B cell (primary cell): ENCODE measurements at regions not wholly inside any gene's neighbourhood (a gene's known extent, or its start where the extent isn't known, plus 50 kb on each side); places are given as distances from the start of the nearest gene placed in this dataset.

Experiments
- ATAC-seq: fragments of 200-7000 bp; cut with Tn5 transposase; one replicate; pipeline ENCODE4 v1.10.0; 2021; ENCODE audit warnings: low read depth, mild to moderate bottlenecking, moderate number of reproducible peaks, moderate library complexity
- CTCF ChIA-PET: fragments of 350-600 bp; sonication (Branson Sonifier 250); formaldehyde crosslinking; loops from one replicate; lab custom pipeline; 2021; ENCODE audit warnings: antibody characterized with exemption, inconsistent platforms; lab: Charles Lee
- POLR2A ChIA-PET: fragments of 350-600 bp; sonication (Branson Sonifier 250); formaldehyde crosslinking; loops from one replicate; lab custom pipeline; 2021; ENCODE audit warnings: antibody characterized with exemption; lab: Charles Lee
- DNase-seq: peaks from one replicate; pipeline ENCODE4 v3.0.0; 2013
- H2AFZ ChIP-seq: 2 replicates; pipeline ENCODE4 v1.6.1; 2012; ENCODE audit warnings: mild to moderate bottlenecking, low read depth, low read length; ENCODE audit not compliant: insufficient read depth, poor library complexity, severe bottlenecking
- H3K27ac ChIP-seq, 2 donors: 1 replicate in 1 of 2; 2 replicates in 1 of 2; pipeline ENCODE4 v1.5.1; 2012 to 2013; ENCODE audit warnings: low read length in 2 of 2, mild to moderate bottlenecking in 2 of 2, moderate library complexity in 1 of 2
- H3K27me3 ChIP-seq, 4 experiments: fragments of 200-600 bp in 1 of 4; sonication (generic) in 1 of 4; replicated peaks in 1 of 4; 1 replicate in 2 of 4; 2 replicates in 2 of 4; pipeline versions ENCODE4 v1.6.1 to v1.7.0; 2013 to 2016; ENCODE audit warnings: low read length in 3 of 4, mild to moderate bottlenecking in 2 of 4, mixed read lengths in 1 of 4, moderate library complexity in 1 of 4; ENCODE audit not compliant: insufficient read depth in 4 of 4, control insufficient read depth in 3 of 4; ENCODE audit errors: control extremely low read depth in 1 of 4
- H3K36me3 ChIP-seq, 2 experiments: replicated peaks in 1 of 2; 1 replicate in 1 of 2; 2 replicates in 1 of 2; pipeline versions ENCODE4 v1.6.1 to v1.7.1; 2013; ENCODE audit warnings: low read length in 1 of 2; ENCODE audit not compliant: insufficient read depth in 2 of 2, control insufficient read depth in 1 of 2; ENCODE audit errors: control extremely low read depth in 1 of 2, extremely low read depth in 1 of 2
- H3K4me1 ChIP-seq, 2 donors: fragments of 200-600 bp in 1 of 2; sonication (generic) in 1 of 2; 1 replicate in 1 of 2; 2 replicates in 1 of 2; pipeline versions ENCODE4 v1.5.1 to v1.6.1; 2013 to 2017; ENCODE audit warnings: low read length in 2 of 2; ENCODE audit not compliant: control insufficient read depth in 2 of 2, insufficient read depth in 2 of 2
- H3K4me2 ChIP-seq: replicated peaks from 2 replicates; pipeline ENCODE3; 2012; ENCODE audit warnings: mild to moderate bottlenecking, low read depth, low read length; ENCODE audit not compliant: poor library complexity, severe bottlenecking
- H3K4me3 ChIP-seq, 5 experiments: fragments of 200-600 bp in 1 of 5; sonication (generic) in 1 of 5; 1 replicate in 3 of 5; 2 replicates in 2 of 5; pipeline versions ENCODE4 v1.5.1 to v1.7.0; 2011 to 2016; ENCODE audit warnings: low read length in 4 of 5, mild to moderate bottlenecking in 4 of 5, low read depth in 2 of 5, control low read depth in 1 of 5, moderate library complexity in 1 of 5; ENCODE audit not compliant: insufficient read depth in 1 of 5; ENCODE audit errors: control extremely low read depth in 1 of 5, extremely low read depth in 1 of 5
- H3K79me2 ChIP-seq: fragments of 200-600 bp; sonication (generic); one replicate; pipeline ENCODE4 v1.6.0; 2016; ENCODE audit warnings: low read length; ENCODE audit not compliant: control insufficient read depth, insufficient read depth
- H3K9ac ChIP-seq: fragments of 200-600 bp; sonication (generic); 2 replicates; pipeline ENCODE4 v1.6.1; 2017; ENCODE audit warnings: mild to moderate bottlenecking, low read length, moderate library complexity
- H3K9me3 ChIP-seq, 3 donors: one replicate each; pipeline versions ENCODE4 v1.6.1 to v1.7.1; 2013; ENCODE audit warnings: low read length in 2 of 3; ENCODE audit not compliant: control insufficient read depth in 2 of 3, insufficient read depth in 1 of 3; ENCODE audit errors: control extremely low read depth in 1 of 3
- H4K20me1 ChIP-seq: 2 replicates; pipeline ENCODE4 v1.6.0; 2012; ENCODE audit warnings: mild to moderate bottlenecking, low read length; ENCODE audit not compliant: insufficient read depth, control insufficient read depth, poor library complexity, severe bottlenecking
- H3K27ac Mint-ChIP-seq: one replicate; pipeline ENCODE4 v1.8.0; 2021; ENCODE audit warnings: mixed read lengths
- H3K27me3 Mint-ChIP-seq: one replicate; pipeline ENCODE4 v1.8.0; 2021; ENCODE audit warnings: mixed read lengths
- H3K4me1 Mint-ChIP-seq: one replicate; pipeline ENCODE4 v1.8.0; 2021; ENCODE audit warnings: mixed read lengths
- H3K4me3 Mint-ChIP-seq: one replicate; pipeline ENCODE4 v1.8.0; 2021; ENCODE audit warnings: mixed read lengths
- H3K9me3 Mint-ChIP-seq: one replicate; pipeline ENCODE4 v1.8.0; 2022; ENCODE audit warnings: mixed read lengths; ENCODE audit not compliant: insufficient read depth
- CTCF ChIP-seq: fragments of 200-600 bp; IDR thresholded peaks from one replicate; pipeline ENCODE4 v1.8.0; 2022; ENCODE audit warnings: antibody characterized with exemption, mild to moderate bottlenecking
- EZH2 ChIP-seq: IDR thresholded peaks from 2 replicates; pipeline ENCODE4 v1.6.1; 2012; ENCODE audit warnings: borderline replicate concordance, low read depth, mild to moderate bottlenecking, moderate library complexity, low read length; ENCODE audit not compliant: insufficient read depth, poor library complexity, severe bottlenecking
- WGBS: methylation state at CpG from one replicate; pipeline ENCODE4 v1.1.5; 2013; ENCODE audit warnings: missing lambda C conversion rate; ENCODE audit not compliant: insufficient coverage; 5-methylcytosine and 5-hydroxymethylcytosine counted together
- intact Hi-C: fragments of 100-400 bp; cut with micrococcal nuclease; formaldehyde crosslinking; loops from one replicate; pipeline ENCODE4 v1.10.0; 2022

- DNase-seq (no peak), ATAC-seq (no peak)
- Histone ChIP-seq H3K79me2 (no peaks in the 10 kb centered on the region), H3K36me3 (no peaks in the 10 kb centered on the region), H3K4me1 (no peaks in the 10 kb centered on the region), H4K20me1 (no peaks in the 10 kb centered on the region), H3K27ac (no peak overlapping the region), H3K4me3 (no peak overlapping the region), H3K27me3 (no peaks in the 10 kb centered on the region), H3K9ac (no peak overlapping the region), H3K9me3 (no peaks in the 10 kb centered on the region), H3K4me2 (no peak overlapping the region), H2AFZ (no peak overlapping the region)
- Mint-ChIP-seq H3K4me3 (no peak overlapping the region), H3K27ac (no peak overlapping the region), H3K27me3 (peaks cover 3% of the 10 kb centered on the region), H3K9me3 (peaks cover 3% of the 10 kb centered on the region), H3K4me1 (no peaks in the 10 kb centered on the region)
- no peak for TF ChIP-seq CTCF
- no peak for TF ChIP-seq EZH2
- POLR2A ChIA-PET, result no interaction called here
- WGBS, result 91% methylated on average over 11 of the region's 12 CpGs
- intact Hi-C loops, result no loop called here
- CTCF ChIA-PET, result no interaction called here
These were observed 111.9 kb downstream of the ZBTB18 start for GRCh38 chr1:244162786-244163530.

DNA sequence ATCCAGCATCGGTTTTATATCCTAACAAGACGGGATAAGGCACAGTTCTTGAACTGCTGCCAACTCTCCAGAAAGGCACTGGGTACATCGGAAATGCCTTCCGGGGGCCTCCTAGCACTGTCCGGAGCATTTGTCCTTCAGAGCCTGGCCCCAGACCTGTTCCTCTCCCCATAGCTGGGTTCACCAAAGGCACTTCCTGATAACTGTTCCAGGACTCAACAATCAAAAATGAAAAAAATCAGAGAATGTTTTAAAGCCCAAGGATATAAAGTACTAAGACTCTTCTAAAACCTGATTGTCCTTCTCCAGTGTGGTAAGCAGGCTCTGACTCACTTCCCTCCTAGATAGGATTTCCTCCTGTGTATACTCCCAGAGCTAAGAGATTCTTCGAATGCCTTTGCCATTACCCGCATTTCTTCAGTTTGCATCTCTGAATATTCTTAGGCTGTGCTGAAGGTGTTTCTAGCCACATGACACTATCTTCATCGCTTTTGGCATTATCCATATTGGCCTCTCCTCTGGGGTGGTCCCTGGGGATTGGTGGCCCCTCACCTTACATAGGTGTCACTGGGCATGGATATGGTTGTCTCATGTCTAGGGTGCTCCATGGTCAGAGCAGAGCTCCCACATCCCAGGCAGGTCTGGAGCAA lies 112.9 kb downstream of the ZBTB18 start:
- Mint-ChIP-seq H3K27me3 (peaks cover 3% of the 10 kb centered on the region), H3K27ac (no peak overlapping the region), H3K4me3 (no peak overlapping the region), H3K9me3 (peaks cover 3% of the 10 kb centered on the region), H3K4me1 (no peaks in the 10 kb centered on the region)
- H3K27me3 ChIP-seq, result no peaks in the 10 kb centered on the region
- DNase-seq (no peak), ATAC-seq (no peak)
- intact Hi-C loops, result no loop called here
- no peak overlapping the region for H3K9ac ChIP-seq
- H3K9me3 ChIP-seq, result no peaks in the 10 kb centered on the region
- H3K27ac ChIP-seq, result no peak overlapping the region
- H3K4me2 ChIP-seq, result no peak overlapping the region
- 95% methylated on average over 4 of the region's 8 CpGs for WGBS
- no peaks in the 10 kb centered on the region for H4K20me1 ChIP-seq
- H3K79me2 ChIP-seq, result no peaks in the 10 kb centered on the region
- H3K4me3 ChIP-seq, result no peak overlapping the region
- ChIA-PET POLR2A (no interaction called here), CTCF (no interaction called here)
- no peak overlapping the region for H2AFZ ChIP-seq
- no peak for TF ChIP-seq CTCF
- TF ChIP-seq EZH2, result no peak
- no peaks in the 10 kb centered on the region for H3K4me1 ChIP-seq
- H3K36me3 ChIP-seq, result no peaks in the 10 kb centered on the region
